Large intestine (tissue), 3 donors: ENCODE measurements at regions not wholly inside any gene's neighbourhood (a gene's known extent, or its start where the extent isn't known, plus 50 kb on each side); places are given as distances from the start of the nearest gene placed in this dataset.

Experiments used
- DNase-seq, 2 donors: peaks; one replicate each; pipeline versions ENCODE4 v3.0.0 to v3.0.0-alpha.2; 2013
- H3K27ac ChIP-seq: one replicate; pipeline ENCODE4 v1.5.1; 2013; ENCODE audit warnings: low read length
- H3K27me3 ChIP-seq: 2 replicates; pipeline ENCODE4 v1.6.1; 2013; ENCODE audit warnings: low read length; ENCODE audit not compliant: control insufficient read depth, insufficient read depth
- H3K36me3 ChIP-seq: 2 replicates; pipeline ENCODE4 v1.6.1; 2013; ENCODE audit warnings: low read length; ENCODE audit not compliant: control insufficient read depth, insufficient read depth
- H3K4me1 ChIP-seq: one replicate; pipeline ENCODE4 v1.6.1; 2013; ENCODE audit warnings: low read length; ENCODE audit not compliant: control insufficient read depth, insufficient read depth
- H3K4me3 ChIP-seq: one replicate; pipeline ENCODE4 v1.5.1; 2013; ENCODE audit warnings: low read length
- H3K9me3 ChIP-seq: one replicate; pipeline ENCODE4 v1.6.1; 2013; ENCODE audit warnings: mild to moderate bottlenecking, low read depth, low read length, moderate library complexity; ENCODE audit not compliant: control insufficient read depth
- WGBS: methylation state at CpG from one replicate; pipeline ENCODE4 v1.1.5; 2013; ENCODE audit warnings: low lambda C conversion rate; ENCODE audit not compliant: insufficient coverage; 5-methylcytosine and 5-hydroxymethylcytosine counted together

DNA sequence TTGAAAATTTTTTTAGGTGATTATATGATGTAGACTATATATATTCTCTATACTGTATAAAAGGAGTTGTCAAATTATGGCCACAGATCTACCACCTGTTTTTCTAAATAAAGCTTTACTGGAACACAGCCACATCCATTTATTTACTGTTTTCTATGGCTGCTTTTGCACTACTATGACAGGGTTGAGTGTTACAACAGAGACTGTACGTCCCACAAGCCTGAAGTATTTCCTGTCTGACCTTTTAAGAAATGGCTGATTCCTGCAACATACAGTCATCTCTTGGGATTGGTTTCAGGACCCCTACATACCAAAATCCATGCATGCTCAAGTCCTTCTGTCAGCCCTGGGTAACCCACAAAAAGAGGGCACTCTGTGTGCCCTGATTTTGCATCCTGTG, 508.3 kb downstream of the TSN start:
- no peak for DNase-seq
- no CpG with 5 or more reads among the region's 1 CpG for WGBS
- Histone ChIP-seq H3K27me3 (no peaks in the 10 kb centered on the region), H3K9me3 (no peaks in the 10 kb centered on the region), H3K27ac (no peak overlapping the region), H3K4me3 (no peak overlapping the region), H3K4me1 (no peaks in the 10 kb centered on the region), H3K36me3 (no peaks in the 10 kb centered on the region)

DNA sequence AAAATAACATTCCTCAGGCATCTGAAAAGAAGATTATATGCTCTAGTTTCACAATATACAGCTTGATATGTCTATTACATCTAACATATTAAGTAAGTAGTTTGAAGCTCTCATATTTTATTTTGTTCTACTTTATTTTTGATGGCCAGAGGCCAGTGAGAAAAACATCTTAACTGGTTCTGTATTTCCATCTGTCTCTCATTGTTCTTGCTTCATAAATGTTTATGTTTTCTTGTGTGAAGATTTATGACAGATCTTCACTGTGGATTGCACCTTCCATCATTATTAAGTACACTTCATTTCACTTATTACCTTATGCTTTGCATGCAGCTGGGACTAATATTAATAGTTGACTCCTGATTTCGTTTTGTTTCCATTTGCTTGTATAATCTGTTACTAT, 511.2 kb downstream of the TSN start:
- no peak overlapping the region for H3K4me3 ChIP-seq
- H3K4me1 ChIP-seq, result no peaks in the 10 kb centered on the region
- H3K36me3 ChIP-seq, result no peaks in the 10 kb centered on the region
- no peak overlapping the region for H3K27ac ChIP-seq
- H3K9me3 ChIP-seq, result no peaks in the 10 kb centered on the region
- no peak for DNase-seq
- no peaks in the 10 kb centered on the region for H3K27me3 ChIP-seq
- 100% methylated on average over 1 of the region's 1 CpG for WGBS

DNA sequence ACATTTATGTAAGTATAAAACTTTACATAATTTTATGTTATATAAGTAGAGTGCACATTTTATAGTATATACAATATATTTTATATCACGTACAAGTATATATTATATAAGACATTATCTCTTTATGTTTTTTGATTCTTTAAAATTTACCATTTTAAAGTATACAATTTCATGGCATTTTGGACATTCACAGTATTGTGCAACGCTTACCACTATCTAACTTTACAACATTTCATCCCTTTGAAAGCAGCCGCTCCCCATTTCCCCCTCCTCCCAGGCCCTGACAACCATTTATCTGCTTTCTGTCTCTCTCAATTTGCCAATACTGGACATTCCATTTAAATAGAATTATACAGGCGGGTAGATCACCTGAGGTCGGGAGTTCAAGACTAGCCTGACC, 512.5 kb downstream of the TSN start:
- Histone ChIP-seq H3K4me3 (no peak overlapping the region), H3K27ac (no peak overlapping the region), H3K4me1 (no peaks in the 10 kb centered on the region), H3K9me3 (no peaks in the 10 kb centered on the region), H3K36me3 (no peaks in the 10 kb centered on the region), H3K27me3 (no peaks in the 10 kb centered on the region)
- no peak for DNase-seq
- whole genome bisulfite sequencing, result 100% methylated on average over 1 of the region's 5 CpGs

DNA sequence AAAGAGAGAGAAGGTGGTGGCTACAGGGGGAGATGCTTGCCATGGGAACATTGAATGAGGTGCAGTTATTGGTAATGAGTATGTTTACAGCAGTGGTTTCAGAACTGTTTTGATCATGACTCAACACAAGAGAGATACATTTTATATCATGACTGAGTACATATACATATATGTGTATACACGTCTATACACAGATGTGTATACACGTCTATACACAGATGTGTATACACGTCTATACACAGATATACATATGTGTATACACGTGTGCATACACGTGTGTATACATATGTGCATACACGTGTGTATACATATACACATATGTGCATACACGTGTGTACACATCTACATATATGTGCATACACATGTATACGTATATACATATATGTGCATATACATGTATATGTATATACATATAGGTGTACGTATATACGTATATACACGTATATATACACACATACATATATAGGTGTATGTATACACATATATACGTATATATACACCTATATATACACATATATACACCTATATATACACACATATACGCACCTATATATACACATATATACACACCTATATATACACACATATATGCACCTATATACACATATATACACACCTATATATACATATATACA, 518.5 kb downstream of the TSN start:
- no peak for DNase-seq
- no peaks in the 10 kb centered on the region for H3K9me3 ChIP-seq
- H3K36me3 ChIP-seq, result no peaks in the 10 kb centered on the region
- H3K4me1 ChIP-seq, result no peaks in the 10 kb centered on the region
- no peaks in the 10 kb centered on the region for H3K27me3 ChIP-seq
- H3K27ac ChIP-seq, result no peak overlapping the region
- 83% methylated on average over 3 of the region's 13 CpGs for WGBS
- no peak overlapping the region for H3K4me3 ChIP-seq

DNA sequence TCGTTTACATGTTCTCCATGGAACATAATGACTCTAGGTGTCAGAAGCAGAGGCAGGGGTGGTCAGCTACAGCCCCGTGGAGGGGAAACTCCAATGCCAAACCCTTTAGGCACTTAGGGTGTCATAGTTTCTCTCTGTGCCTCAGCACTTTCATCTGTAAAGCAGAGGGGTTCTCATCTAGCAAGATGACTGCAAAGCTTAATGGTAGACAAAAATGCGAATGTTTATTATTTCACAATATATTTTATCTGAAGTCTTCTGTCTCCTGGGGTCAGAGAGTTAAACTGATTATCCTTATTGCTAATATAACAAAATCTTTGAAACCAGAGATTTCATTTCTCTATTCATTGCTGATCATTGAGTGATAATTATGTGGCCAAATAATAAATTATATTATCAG, 522.5 kb downstream of the TSN start:
- H3K36me3 ChIP-seq, result no peaks in the 10 kb centered on the region
- no CpG with 5 or more reads among the region's 3 CpGs for WGBS

DNA sequence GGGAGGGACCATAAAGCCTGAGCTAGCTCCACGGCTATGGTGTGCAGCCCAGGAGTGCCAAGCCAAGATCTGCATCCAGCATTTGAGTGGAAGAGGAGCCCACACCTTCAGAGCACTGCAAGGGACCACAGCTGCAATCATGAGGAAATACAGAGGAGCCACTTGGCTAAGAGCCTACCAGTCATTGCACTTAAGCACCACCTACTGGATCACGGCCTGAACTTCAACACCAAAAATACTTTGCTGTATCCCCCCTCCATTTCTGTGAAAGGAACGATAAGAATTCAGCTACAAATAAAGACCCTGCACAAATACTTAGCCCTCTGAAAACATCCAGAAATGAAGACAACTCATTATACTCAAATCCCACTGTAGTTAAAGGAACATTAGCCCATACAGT, 545.3 kb downstream of the TSN start:
- Histone ChIP-seq H3K36me3 (no peaks in the 10 kb centered on the region), H3K9me3 (peaks cover 11% of the 10 kb centered on the region), H3K4me1 (no peaks in the 10 kb centered on the region), H3K4me3 (no peak overlapping the region), H3K27me3 (no peaks in the 10 kb centered on the region), H3K27ac (no peak overlapping the region)
- WGBS, result no CpG with 5 or more reads among the region's 3 CpGs
- DNase-seq, result no peak

More for the DNA sequence above, 522.5 kb downstream of the TSN start:
- H3K9me3 ChIP-seq, result no peaks in the 10 kb centered on the region
- no peak overlapping the region for H3K27ac ChIP-seq
- H3K4me3 ChIP-seq, result no peak overlapping the region
- no peaks in the 10 kb centered on the region for H3K4me1 ChIP-seq
- no peaks in the 10 kb centered on the region for H3K27me3 ChIP-seq
- DNase-seq, result no peak

DNA sequence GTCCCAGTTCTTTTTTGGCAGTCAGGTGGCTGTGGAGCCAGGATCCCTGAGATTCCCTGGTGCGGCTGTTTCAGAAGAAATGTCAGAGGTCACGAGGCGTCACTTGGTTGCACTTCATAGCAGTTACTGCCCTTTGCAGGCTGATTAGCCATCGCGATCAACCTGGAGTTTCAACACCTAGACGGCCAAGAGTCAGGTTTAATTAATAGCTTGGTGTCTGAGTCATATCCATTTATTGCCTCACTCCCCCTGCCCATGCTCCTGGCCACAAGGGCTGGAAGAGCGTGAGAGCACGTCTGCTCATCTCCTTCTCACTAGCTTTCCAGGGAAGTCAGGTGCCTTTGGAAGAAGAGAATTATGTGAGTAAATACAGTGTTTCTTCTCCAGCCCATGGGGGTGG, 552.3 kb downstream of the TSN start:
- no peak overlapping the region for H3K4me3 ChIP-seq
- H3K27me3 ChIP-seq, result no peaks in the 10 kb centered on the region
- H3K27ac ChIP-seq, result peak overlapping the region; percentile 83
- peaks cover 9% of the 10 kb centered on the region for H3K4me1 ChIP-seq
- H3K9me3 ChIP-seq, result no peaks in the 10 kb centered on the region
- no CpG with 5 or more reads among the region's 8 CpGs for WGBS
- H3K36me3 ChIP-seq, result no peaks in the 10 kb centered on the region
- DNase-seq, result peak; percentile 90 to 93

DNA sequence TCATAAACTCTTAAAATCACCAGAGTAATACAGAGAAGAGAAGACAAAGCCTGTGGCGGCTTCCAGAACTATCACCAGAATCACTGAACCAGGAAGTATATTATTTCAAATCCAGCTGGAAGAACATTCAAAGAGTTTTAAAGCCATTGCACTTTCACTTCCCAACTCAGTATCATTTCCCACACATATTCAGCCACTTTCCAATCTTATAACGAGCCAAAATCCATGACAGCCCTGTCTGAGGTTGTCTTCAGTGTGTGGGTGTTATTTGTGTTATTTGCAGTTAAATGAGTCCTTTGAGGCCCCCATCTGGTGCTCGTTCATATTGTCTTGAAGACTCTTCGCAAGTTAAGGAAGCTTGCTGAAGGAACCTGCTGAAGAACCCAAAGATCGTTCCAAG, 559.9 kb downstream of the TSN start:
- Histone ChIP-seq H3K4me3 (no peak overlapping the region), H3K9me3 (no peaks in the 10 kb centered on the region), H3K27ac (no peak overlapping the region), H3K27me3 (no peaks in the 10 kb centered on the region), H3K4me1 (no peaks in the 10 kb centered on the region), H3K36me3 (no peaks in the 10 kb centered on the region)
- no peak for DNase-seq
- WGBS, result 100% methylated on average over 1 of the region's 5 CpGs

DNA sequence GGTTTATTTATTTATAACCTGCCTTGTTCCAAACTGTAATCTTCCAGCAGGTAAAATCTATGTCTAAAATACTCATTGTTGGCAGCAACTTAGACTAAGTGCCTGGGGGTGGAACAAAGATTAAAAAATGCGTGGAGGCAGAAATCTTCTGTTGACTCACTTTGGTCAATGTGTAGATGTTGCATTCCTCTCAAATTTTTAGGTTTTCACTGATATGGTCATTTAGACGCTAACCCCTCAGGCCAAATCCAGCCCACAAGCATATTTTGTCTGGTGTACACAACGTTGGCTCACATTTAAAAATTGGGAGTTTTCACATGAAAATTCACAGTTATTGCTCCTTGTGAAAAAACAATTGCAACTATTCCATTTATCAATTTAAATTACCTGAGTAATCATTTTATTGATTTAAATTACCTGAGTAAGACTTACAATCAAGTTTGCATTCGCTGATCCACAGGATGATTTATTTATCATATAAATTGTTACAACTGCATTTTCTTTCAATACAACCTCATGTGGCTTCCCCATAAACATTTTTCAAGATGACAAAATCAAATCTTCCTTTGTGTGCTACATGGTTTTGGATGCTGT, 564.2 kb downstream of the TSN start:
- no peak for DNase-seq
- Histone ChIP-seq H3K4me3 (no peak overlapping the region), H3K27ac (no peak overlapping the region), H3K9me3 (no peaks in the 10 kb centered on the region), H3K4me1 (no peaks in the 10 kb centered on the region), H3K27me3 (no peaks in the 10 kb centered on the region), H3K36me3 (no peaks in the 10 kb centered on the region)
- WGBS, result 70% methylated on average over 2 of the region's 4 CpGs

DNA sequence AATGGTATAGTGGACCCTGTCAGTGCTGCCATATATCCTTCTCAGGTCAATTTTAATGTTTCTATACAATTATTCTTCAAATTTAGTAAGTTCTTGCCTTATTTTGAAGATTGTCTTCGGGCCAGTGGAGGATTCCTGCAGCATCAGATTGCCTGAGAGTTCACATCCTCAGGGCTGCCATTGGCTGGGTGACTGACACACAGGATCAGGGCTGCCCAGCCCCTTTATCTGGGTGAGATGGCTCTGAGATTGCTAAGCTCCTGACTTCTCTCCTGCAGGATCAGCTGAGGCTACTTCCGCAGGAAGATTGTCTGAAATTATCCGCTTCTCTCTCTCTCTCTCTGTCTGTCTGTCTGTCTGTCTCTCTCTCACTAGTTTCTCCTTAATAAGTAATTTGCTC, 567.4 kb downstream of the TSN start:
- Histone ChIP-seq H3K4me3 (no peak overlapping the region), H3K9me3 (no peaks in the 10 kb centered on the region), H3K27ac (no peak overlapping the region), H3K4me1 (no peaks in the 10 kb centered on the region), H3K36me3 (no peaks in the 10 kb centered on the region), H3K27me3 (peaks cover 5% of the 10 kb centered on the region)
- 80% methylated on average over 1 of the region's 3 CpGs for WGBS
- no peak for DNase-seq

DNA sequence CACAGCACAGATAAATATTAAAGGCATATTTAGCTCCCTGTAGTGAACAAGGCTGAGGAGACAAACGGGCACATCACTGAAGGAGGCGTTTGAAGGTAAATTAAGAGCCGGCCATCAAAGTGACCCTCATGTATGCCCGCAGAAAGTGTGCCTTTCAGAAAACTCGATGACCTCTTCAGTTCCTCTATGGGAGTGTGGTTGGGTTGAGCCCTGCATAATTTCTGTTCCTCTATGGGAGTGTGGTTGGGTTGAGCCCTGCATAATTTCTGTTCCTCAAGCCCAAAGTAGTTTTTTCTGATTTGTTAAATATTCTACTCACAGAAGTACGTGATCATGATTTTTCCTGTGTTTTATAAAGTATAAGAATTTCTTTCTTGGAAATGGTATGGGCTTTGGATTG, 568.5 kb downstream of the TSN start:
- WGBS, result no CpG with 5 or more reads among the region's 6 CpGs

More for the DNA sequence above, 568.5 kb downstream of the TSN start:
- Histone ChIP-seq H3K36me3 (no peaks in the 10 kb centered on the region), H3K4me3 (no peak overlapping the region), H3K9me3 (no peaks in the 10 kb centered on the region), H3K27ac (no peak overlapping the region), H3K4me1 (no peaks in the 10 kb centered on the region), H3K27me3 (peaks cover 5% of the 10 kb centered on the region)
- DNase-seq, result no peak
